ENCODE measurements at regions not wholly inside any gene's neighbourhood (a gene's known extent, or its start where the extent isn't known, plus 50 kb on each side); places are given as distances from the start of the nearest gene placed in this dataset.
"Not testable (repeated sequence)": the region's sequence is repeated elsewhere in the genome, so short reads cannot be mapped to it uniquely, and the experiment has no call there.

- no peak for DNase-seq
Observed at GRCh38 chr18:75884728-75885127, 457.2 kb upstream of the SMIM21 start.

DNA sequence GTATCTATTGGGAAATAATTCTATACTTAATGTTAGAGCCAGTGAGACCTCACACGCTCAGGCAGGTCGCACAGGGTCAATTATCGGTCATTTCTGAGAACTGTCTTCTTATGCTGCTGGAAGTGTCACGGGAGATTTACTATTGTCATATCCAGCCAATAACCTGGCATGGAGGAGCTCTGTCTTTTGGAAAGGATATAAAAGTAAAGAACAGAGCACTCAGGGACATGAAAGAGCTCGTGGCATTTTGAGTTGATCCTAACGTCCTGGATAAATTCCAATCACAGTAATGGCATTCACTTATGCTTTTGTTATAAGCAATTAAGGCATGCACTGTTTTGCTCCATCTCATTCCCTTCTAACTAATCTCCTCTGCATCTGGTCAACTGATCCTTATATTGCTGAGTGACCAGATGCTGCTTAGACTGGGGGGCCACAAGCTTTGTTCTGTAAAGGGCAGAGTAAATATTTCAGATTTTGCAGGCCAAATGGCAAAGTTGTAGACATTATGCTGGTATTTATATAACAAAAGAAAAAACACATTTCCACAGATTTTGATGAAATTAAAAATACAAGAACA, 453.5 kb upstream of the SMIM21 start:
- DNase-seq = no peak

DNA sequence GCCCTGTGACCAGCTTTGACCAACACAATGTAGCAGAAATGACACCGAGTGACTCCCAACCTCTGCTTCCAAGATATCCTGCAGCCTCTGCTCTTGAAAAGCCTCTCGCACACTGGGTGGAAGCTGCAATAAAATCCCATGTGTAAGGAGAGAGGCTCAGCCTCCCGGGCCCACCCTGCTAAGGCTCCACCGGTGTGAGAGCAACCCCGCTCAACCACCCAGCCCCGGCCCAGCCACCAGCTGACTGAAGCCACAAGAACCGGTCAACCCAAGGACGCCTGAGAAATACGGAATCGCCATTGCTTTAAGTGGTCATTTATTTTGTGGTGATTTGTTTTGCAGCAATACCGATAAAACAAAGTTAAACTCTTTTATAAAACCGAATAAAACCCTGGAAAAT, 452.8 kb upstream of the SMIM21 start:
- no peak for DNase-seq

DNA sequence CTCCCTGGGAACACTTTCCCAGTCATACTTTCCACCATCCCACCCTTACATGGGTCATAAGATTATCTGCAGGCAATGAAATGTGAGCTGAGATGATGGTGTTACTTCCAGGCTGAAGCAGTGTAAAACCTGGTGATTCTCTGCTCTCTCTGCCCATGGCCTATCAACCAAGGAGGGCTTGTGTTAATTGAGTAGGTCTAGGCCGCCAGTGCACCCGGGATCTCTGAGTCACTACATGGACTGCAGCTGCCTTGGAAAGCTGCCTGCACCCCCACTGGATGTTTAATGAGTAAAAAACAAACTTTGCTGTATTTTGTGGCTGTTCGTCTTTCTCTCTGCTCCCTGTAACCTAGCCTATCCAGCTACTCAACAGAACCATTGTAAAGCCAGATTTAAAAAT, 451.7 kb upstream of the SMIM21 start:
- no peak for DNase-seq

DNA sequence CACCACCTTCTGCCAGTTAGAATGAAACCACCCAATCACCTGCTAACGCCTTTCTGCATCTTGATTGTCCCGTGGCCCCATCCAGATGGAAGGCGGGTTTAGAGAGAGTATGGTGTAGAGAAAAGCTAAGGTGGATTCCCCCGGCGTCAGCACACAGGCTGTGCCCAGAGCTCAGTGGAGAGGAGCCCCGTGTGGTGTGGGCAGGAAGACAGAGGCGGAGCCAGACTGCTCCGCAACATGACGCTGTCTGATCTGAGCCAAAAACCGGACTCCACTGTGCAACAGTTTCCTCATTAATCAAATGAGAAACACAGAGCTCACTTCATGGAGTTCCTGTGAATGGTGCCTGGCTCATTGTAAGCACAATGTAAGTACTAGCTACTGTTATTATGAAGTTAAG, 448.1 kb upstream of the SMIM21 start:
- no peak for DNase-seq

DNA sequence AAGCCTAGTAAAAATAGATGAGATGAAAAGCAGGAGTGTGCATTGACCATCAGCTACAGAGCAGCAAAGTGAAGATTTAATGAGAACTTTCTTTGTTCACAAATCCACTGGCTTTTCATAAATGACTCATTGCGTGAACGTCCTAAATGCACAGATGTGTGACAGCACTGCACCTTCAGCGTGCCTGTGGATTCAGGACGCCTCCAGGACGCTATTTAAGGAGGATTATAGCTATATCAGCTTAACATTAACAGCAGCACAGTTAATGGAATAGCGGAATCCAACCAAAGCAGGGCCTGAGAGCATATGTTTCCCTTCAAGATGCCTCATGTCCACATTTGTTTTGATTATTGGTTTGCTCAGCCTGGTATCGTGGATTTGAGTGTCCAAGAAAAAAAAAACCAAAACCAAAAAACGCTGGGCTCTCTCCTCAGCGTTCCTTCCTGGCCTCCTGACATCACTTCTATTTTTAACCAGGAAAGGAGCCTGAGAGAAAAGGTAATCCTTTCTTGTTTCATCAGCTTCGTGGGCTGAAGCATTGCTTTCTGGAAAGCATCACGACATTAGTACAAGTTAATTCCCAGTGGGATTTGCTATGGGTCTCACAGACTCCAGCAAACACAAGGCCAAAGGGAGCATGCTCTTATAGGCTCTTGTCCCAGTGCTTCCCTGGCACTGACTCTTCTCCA, 447.0 kb upstream of the SMIM21 start:
- DNase-seq = no peak

- no peak for DNase-seq
Observed at GRCh38 chr18:75871596-75871995, 444.1 kb upstream of the SMIM21 start.

GRCh38 chr18:75869162-75869561, 441.7 kb upstream of the SMIM21 start:
- no peak for DNase-seq

- no peak for DNase-seq
Observed at GRCh38 chr18:75868031-75868430, 440.5 kb upstream of the SMIM21 start.

DNA sequence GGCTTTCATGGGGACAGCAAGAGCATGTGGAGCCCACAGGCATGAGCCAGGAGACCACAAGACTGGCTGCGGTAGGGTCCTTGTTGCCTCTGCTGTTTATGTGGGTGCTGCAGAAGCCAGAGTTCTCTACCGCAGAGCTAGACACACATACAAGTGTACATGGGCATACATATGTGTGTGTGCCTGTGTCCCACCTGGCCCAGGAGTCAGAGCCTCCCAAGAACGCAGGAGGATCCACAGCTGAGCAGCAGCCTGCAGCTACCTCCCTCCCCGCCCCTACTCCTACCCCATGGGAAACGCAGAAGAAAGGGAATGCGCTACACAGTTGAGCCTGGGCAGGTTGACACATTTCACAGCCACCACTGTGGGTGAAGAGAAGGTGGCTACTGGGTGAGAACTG, 438.1 kb upstream of the SMIM21 start:
- no peak for DNase-seq

- no peak for DNase-seq
Observed at GRCh38 chr18:75864816-75865215, 437.3 kb upstream of the SMIM21 start.

GRCh38 chr18:75863696-75864095, 436.2 kb upstream of the SMIM21 start:
- no peak for DNase-seq

DNA sequence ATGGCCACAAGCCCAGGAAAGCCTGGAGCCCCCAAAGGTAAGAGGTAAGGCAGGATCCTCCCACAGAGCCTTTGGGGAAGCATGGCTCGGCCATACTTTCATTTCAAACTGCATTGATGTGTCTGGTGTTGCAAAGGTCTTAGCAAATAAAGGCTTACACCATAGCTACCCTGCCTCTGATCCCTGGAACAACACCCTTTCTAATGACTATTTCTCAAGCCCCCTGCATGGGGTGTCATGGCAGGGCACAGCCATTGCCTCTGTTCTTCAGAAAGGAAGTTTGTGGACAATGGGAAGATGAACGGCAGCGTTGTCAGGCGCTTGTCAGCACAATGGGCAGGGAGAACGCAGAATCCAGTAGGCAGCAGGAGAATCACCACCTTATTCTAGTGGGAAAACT, 435.0 kb upstream of the SMIM21 start:
- no peak for DNase-seq

- DNase-seq = no peak
Observed at GRCh38 chr18:75860166-75860565, 432.7 kb upstream of the SMIM21 start.

- no peak for DNase-seq
Observed at GRCh38 chr18:75859533-75859932, 432.0 kb upstream of the SMIM21 start.

DNA sequence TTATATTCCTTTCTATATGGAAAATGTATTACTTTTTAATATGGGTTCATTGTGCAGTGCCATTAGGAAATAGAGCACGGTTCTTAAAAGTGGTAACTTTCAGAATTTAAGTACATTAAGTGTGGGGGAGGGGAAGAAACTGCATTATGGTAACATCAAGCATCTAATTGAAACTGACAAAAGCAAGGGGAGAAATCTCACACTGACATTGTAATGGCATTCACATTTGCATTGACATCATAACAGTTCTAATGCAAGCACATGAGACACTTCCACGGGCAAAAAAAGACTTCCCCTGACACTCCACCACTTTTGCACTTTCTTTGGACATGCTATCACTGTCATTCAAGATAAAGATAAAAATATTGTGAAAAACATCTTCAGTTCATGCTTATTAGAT, 431.3 kb upstream of the SMIM21 start:
- no peak for DNase-seq

- DNase-seq = no peak
Observed at GRCh38 chr18:75857558-75857957, 430.1 kb upstream of the SMIM21 start.

DNA sequence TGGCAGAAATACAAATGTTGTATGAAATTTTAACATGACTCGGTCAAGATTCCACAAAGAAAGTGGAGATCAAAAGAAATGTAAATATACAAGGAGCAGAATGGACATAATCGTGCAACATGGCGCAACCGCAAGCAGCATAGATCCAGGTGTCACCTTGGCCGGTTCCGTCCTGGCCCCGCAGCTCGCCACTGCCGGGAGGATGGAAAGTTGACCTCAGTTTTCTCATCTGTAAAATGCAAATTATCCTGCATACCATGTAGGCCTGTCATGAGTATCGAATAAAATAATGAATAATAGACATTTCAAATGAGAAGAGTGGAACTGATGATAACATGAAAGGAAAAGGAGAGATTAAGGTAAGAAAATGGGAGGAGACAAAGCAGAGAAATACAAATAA, 427.3 kb upstream of the SMIM21 start:
- DNase-seq = no peak

DNA sequence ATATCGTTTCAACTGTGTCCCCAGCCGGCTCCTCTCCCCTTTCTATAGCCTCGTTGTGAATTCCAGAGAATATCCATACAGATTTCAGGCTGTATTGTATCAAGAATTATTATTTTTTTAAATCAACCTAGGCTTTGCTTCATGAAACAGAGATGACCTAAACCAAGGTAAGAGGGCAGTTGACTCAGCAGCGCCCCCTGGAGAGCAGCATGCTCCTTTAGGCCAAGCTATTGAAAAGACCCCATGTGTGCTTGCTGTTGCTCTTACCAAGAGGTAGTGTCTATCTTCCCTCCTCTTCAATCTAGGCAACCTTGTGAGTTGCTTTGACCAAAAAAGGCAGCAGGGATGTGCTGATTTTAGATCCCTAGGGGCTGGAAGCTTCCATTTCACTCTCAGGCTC, 426.7 kb upstream of the SMIM21 start:
- DNase-seq = no peak

GRCh38 chr18:75846321-75846720, 418.8 kb upstream of the SMIM21 start:
- no peak for DNase-seq

DNA sequence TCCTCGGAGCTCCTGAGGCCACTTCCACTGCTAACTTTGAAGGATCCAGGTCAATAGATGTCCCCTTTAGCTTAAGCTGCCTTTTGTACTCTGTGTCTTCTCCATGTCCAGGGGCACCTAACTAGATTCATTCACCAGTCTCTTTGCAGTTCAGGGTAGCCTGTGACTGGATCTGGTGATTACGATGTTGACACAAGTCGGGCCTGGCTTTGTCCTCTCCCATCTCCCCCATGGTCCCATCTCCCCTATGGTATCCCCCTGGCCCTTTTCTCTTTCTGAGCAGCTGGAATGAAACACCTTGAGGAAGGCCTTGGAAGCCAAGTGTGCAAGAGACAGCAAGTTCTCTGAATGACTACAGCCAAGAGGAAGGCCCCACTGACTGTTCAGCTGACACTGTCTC, 417.9 kb upstream of the SMIM21 start:
- no peak for DNase-seq

- no peak for DNase-seq
Observed at GRCh38 chr18:75844146-75844545, 416.6 kb upstream of the SMIM21 start.

- DNase-seq = no peak
Observed at GRCh38 chr18:75840131-75840530, 412.6 kb upstream of the SMIM21 start.

- DNase-seq = not testable (repeated sequence)
Observed at GRCh38 chr18:75839686-75840085, 412.2 kb upstream of the SMIM21 start.

DNA sequence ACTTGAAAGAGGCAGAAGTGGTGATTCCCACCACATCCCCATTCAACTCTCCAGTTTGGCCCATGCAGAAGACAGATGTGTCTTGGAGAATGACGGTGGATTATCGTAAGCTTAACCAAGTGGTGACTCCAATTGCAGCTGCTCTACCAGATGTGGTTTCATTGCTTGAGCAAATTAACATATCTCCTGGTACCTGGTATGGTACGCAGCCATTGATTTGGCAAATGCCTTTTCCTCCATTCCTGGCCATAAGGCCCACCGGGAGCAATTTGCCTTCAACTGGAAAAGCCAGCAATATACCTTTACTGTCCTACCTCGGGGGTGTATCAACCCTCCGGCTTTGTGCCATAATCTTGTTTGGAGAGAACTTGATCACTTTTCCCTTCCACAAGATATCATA, 411.5 kb upstream of the SMIM21 start:
- DNase-seq = no peak

Measured in NCI-H1105 (cell line).